ENCODE measurements at regions not wholly inside any gene's neighbourhood (a gene's known extent, or its start where the extent isn't known, plus 50 kb on each side); places are given as distances from the start of the nearest gene placed in this dataset.

DNA sequence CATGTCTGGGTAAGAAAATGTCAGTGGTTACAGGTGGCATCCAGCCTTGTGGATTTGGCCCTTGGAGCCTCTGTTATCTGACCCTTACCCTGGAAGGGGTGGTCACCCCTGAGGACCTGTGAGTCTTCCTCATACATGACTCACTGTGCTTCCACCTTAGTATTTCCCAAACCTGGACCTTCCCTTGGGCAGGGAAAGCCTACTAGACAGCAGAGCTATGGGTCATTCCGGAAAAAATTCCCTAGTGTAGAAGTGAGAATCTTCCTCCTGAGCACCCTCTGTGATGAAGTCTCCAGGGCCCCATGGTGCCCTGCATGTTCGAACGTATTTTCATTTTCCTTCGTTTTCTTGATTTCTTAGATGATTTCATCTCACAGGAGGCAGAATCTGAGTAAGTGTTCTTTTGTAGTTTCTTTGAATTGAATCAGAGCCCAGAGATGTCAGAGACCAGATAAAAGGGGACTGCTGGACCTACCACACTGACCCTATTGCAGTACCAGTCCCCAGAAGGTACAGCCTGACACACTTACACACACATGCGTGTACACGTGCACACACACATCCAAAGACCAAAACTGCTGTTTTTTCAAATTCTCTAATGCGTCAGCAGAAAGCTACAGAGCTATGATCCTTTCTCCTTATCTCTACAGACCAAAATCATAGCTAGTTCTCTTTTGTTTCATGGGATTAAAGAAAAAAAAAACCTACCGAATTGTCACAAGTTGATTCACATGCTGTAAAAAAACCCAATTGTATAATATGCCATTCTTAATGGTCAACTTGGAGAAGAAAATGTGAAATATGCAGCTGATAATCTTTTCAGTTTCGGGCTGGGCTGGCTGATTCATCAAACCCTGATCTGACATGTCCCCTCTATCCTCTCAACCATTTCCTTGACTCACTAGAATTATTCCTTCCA lies 50.5 kb upstream of the ARHGEF3 start (continued):
- TF ChIP-seq SAP30 (IDR thresholded peaks at IDR 0.05; ENCODE audit: insufficient read depth, insufficient replicate concordance, low read length): no peak
- TF ChIP-seq, protein P1, sequence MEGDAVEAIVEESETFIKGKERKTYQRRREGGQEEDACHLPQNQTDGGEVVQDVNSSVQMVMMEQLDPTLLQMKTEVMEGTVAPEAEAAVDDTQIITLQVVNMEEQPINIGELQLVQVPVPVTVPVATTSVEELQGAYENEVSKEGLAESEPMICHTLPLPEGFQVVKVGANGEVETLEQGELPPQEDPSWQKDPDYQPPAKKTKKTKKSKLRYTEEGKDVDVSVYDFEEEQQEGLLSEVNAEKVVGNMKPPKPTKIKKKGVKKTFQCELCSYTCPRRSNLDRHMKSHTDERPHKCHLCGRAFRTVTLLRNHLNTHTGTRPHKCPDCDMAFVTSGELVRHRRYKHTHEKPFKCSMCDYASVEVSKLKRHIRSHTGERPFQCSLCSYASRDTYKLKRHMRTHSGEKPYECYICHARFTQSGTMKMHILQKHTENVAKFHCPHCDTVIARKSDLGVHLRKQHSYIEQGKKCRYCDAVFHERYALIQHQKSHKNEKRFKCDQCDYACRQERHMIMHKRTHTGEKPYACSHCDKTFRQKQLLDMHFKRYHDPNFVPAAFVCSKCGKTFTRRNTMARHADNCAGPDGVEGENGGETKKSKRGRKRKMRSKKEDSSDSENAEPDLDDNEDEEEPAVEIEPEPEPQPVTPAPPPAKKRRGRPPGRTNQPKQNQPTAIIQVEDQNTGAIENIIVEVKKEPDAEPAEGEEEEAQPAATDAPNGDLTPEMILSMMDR (IDR thresholded peaks at IDR 0.05; ENCODE audit: control extremely low read depth in 1 of 3, insufficient read depth in 1 of 3, low read depth in 1 of 3, low read length in 3 of 3): no peak
- no peak for TF ChIP-seq TAF7 (optimal IDR thresholded peaks at IDR 0.05; ENCODE audit: borderline replicate concordance, low read depth, low read length)
